SK-N-SH treated with all-trans-retinoic acid at 6 μM for 48 hours (cell line): ENCODE measurements at regions not wholly inside any gene's neighbourhood (a gene's known extent, or its start where the extent isn't known, plus 50 kb on each side); places are given as distances from the start of the nearest gene placed in this dataset.

Experiments
- ATAC-seq: fragments of 200-7000 bp; cut with Tn5 transposase; 3 replicates; pipeline ENCODE4 v1.9.1; 2020; ENCODE audit warnings: mild to moderate bottlenecking, moderate library complexity
- ARNTL ChIP-seq: fragments of 450-650 bp; formaldehyde crosslinking; IDR thresholded peaks from 2 replicates; pipeline ENCODE4 v1.5.0; 2020; ENCODE audit warnings: low read depth, mild to moderate bottlenecking, moderate library complexity, borderline replicate concordance
- BACH2 ChIP-seq: fragments of 250-450 bp; sonication (Bioruptor Pico); IDR thresholded peaks from 2 replicates; pipeline ENCODE4 v1.9.0; 2021; ENCODE audit warnings: mild to moderate bottlenecking, borderline replicate concordance
- CSDC2 ChIP-seq: fragments of 250-450 bp; sonication (Bioruptor Pico); IDR thresholded peaks from 2 replicates; pipeline ENCODE4 v1.5.0; 2020; ENCODE audit warnings: mild to moderate bottlenecking, moderate library complexity
- ESRRG ChIP-seq: fragments of 250-450 bp; sonication (Bioruptor Pico); IDR thresholded peaks from 2 replicates; pipeline ENCODE4 v1.6.1; 2021; ENCODE audit warnings: mild to moderate bottlenecking
- GLIS3 ChIP-seq: fragments of 250-450 bp; sonication (Bioruptor Pico); IDR thresholded peaks from 2 replicates; pipeline ENCODE4 v1.5.0; 2020; ENCODE audit warnings: mild to moderate bottlenecking, moderate library complexity
- ISL1 ChIP-seq: fragments of 250-450 bp; sonication (Bioruptor Pico); IDR thresholded peaks from 2 replicates; pipeline ENCODE4 v2.1.2; 2022; ENCODE audit warnings: mild to moderate bottlenecking, moderate library complexity
- OSR1 ChIP-seq: fragments of 250-450 bp; sonication (Bioruptor Pico); IDR thresholded peaks from 2 replicates; pipeline ENCODE4 v1.8.0; 2022; ENCODE audit warnings: moderate library complexity, mild to moderate bottlenecking, inconsistent platforms
- PPARA ChIP-seq: fragments of 250-450 bp; sonication (Bioruptor Pico); IDR thresholded peaks from 2 replicates; pipeline ENCODE4 v1.5.0; 2020; ENCODE audit warnings: mild to moderate bottlenecking, borderline replicate concordance
- RARB ChIP-seq: fragments of 250-450 bp; sonication (Bioruptor Pico); IDR thresholded peaks from 2 replicates; pipeline ENCODE4 v1.8.0; 2021; ENCODE audit warnings: mild to moderate bottlenecking, moderate library complexity
- SNAI2 ChIP-seq: fragments of 250-450 bp; sonication (Bioruptor Pico); IDR thresholded peaks from 2 replicates; pipeline ENCODE4 v1.5.0; 2020; ENCODE audit warnings: mild to moderate bottlenecking, moderate library complexity
- TCF4 ChIP-seq: fragments of 250-450 bp; sonication (Bioruptor Pico); IDR thresholded peaks from 2 replicates; pipeline ENCODE4 v1.8.0; 2021; ENCODE audit warnings: mild to moderate bottlenecking, moderate library complexity, borderline replicate concordance
- TOX ChIP-seq: fragments of 250-450 bp; sonication (Bioruptor Pico); IDR thresholded peaks from 2 replicates; pipeline ENCODE4 v1.8.0; 2021; ENCODE audit warnings: mild to moderate bottlenecking, moderate library complexity, borderline replicate concordance
- ZC3H10 ChIP-seq: fragments of 250-450 bp; sonication (Bioruptor Pico); IDR thresholded peaks from 2 replicates; pipeline ENCODE4 v1.5.1; 2021; ENCODE audit warnings: mild to moderate bottlenecking, moderate library complexity
- ZFP3 ChIP-seq: fragments of 250-450 bp; sonication (Bioruptor Pico); IDR thresholded peaks from 2 replicates; pipeline ENCODE4 v1.5.0; 2020; ENCODE audit warnings: mild to moderate bottlenecking, moderate library complexity
- ZFP30 ChIP-seq: fragments of 450-650 bp; formaldehyde crosslinking; IDR thresholded peaks from 2 replicates; pipeline ENCODE4 v1.5.0; 2022; ENCODE audit warnings: mild to moderate bottlenecking, moderate library complexity
- ZNF565 ChIP-seq: fragments of 450-650 bp; formaldehyde crosslinking; conservative IDR thresholded peaks from 2 replicates; pipeline ENCODE4 v1.5.0; 2020; ENCODE audit warnings: low read depth, mild to moderate bottlenecking, moderate library complexity
- ZNF70 ChIP-seq: fragments of 450-650 bp; formaldehyde crosslinking; IDR thresholded peaks from 2 replicates; pipeline ENCODE4 v1.5.0; 2020; ENCODE audit warnings: mild to moderate bottlenecking, moderate library complexity
- ZNF8 ChIP-seq: fragments of 450-650 bp; formaldehyde crosslinking; IDR thresholded peaks from 2 replicates; pipeline ENCODE4 v1.5.0; 2020; ENCODE audit warnings: mild to moderate bottlenecking, moderate library complexity
- TF ChIP-seq, protein P1 (sequence below): fragments of 250-450 bp; sonication (Bioruptor Pico); IDR thresholded peaks from 2 replicates; pipeline ENCODE4 v1.8.0; 2021; ENCODE audit warnings: low read depth, mild to moderate bottlenecking, moderate library complexity, borderline replicate concordance
- TF ChIP-seq, protein P2 (sequence below): fragments of 250-450 bp; sonication (Bioruptor Pico); IDR thresholded peaks from 2 replicates; pipeline ENCODE4 v1.5.0; 2020; ENCODE audit warnings: mild to moderate bottlenecking, moderate library complexity
- TF ChIP-seq, protein P3 (sequence below): fragments of 250-450 bp; sonication (Bioruptor Pico); IDR thresholded peaks from 2 replicates; pipeline ENCODE4 v1.5.1; 2021; ENCODE audit warnings: mild to moderate bottlenecking, moderate library complexity
- TF ChIP-seq, protein P4 (sequence below): fragments of 250-450 bp; sonication (Bioruptor Pico); IDR thresholded peaks from 2 replicates; pipeline ENCODE4 v1.5.1; 2020; ENCODE audit warnings: low read depth, mild to moderate bottlenecking, moderate library complexity
- TF ChIP-seq, protein P5 (sequence below): fragments of 250-450 bp; sonication (Bioruptor Pico); IDR thresholded peaks from 2 replicates; pipeline ENCODE4 v1.8.0; 2020; ENCODE audit warnings: mild to moderate bottlenecking, moderate library complexity, borderline replicate concordance

DNA sequence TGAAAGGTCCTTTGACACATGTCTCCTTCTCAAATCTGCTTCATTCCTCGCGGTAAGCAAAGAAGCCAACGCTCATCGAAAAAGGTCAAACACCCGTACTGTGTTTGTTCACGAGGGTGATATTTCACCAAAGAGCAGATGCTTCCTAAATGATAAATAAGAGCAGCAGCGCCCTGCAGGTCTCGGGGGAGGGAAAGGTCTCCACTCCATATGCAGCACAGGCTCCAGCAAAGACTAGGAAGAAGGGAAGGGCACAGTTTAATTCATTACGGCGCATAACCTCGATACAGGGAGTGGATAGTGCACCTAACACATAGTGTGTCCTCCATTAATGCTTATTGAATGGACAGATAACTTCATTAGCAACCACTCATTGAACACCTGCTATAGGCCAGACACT, 593.3 kb downstream of the CDK5RAP2 start:
- no peak for ATAC-seq
- no peak for TF ChIP-seq ZFP3 (CRISPR knock-in tag)
- TF ChIP-seq ESRRG: no peak
- TF ChIP-seq ARNTL (CRISPR knock-in tag): no peak
- no peak for TF ChIP-seq SNAI2 (CRISPR knock-in tag)
- TF ChIP-seq, protein P1, sequence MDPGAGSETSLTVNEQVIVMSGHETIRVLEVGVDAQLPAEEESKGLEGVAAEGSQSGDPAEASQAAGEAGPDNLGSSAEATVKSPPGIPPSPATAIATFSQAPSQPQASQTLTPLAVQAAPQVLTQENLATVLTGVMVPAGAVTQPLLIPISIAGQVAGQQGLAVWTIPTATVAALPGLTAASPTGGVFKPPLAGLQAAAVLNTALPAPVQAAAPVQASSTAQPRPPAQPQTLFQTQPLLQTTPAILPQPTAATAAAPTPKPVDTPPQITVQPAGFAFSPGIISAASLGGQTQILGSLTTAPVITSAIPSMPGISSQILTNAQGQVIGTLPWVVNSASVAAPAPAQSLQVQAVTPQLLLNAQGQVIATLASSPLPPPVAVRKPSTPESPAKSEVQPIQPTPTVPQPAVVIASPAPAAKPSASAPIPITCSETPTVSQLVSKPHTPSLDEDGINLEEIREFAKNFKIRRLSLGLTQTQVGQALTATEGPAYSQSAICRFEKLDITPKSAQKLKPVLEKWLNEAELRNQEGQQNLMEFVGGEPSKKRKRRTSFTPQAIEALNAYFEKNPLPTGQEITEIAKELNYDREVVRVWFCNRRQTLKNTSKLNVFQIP (CRISPR knock-in tag): no peak
- TF ChIP-seq ZFP30: no peak
- TF ChIP-seq ZNF565 (CRISPR knock-in tag): no peak
- no peak for TF ChIP-seq ZNF8 (CRISPR knock-in tag)
- no peak for TF ChIP-seq TCF4
- no peak for TF ChIP-seq OSR1 (CRISPR knock-in tag)
- TF ChIP-seq TOX (CRISPR knock-in tag): no peak
- TF ChIP-seq CSDC2: no peak
- TF ChIP-seq, protein P2, sequence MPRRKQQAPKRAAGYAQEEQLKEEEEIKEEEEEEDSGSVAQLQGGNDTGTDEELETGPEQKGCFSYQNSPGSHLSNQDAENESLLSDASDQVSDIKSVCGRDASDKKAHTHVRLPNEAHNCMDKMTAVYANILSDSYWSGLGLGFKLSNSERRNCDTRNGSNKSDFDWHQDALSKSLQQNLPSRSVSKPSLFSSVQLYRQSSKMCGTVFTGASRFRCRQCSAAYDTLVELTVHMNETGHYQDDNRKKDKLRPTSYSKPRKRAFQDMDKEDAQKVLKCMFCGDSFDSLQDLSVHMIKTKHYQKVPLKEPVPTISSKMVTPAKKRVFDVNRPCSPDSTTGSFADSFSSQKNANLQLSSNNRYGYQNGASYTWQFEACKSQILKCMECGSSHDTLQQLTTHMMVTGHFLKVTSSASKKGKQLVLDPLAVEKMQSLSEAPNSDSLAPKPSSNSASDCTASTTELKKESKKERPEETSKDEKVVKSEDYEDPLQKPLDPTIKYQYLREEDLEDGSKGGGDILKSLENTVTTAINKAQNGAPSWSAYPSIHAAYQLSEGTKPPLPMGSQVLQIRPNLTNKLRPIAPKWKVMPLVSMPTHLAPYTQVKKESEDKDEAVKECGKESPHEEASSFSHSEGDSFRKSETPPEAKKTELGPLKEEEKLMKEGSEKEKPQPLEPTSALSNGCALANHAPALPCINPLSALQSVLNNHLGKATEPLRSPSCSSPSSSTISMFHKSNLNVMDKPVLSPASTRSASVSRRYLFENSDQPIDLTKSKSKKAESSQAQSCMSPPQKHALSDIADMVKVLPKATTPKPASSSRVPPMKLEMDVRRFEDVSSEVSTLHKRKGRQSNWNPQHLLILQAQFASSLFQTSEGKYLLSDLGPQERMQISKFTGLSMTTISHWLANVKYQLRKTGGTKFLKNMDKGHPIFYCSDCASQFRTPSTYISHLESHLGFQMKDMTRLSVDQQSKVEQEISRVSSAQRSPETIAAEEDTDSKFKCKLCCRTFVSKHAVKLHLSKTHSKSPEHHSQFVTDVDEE (CRISPR knock-in tag): no peak
- TF ChIP-seq PPARA: no peak
- TF ChIP-seq ZC3H10: no peak
- TF ChIP-seq ISL1 (CRISPR knock-in tag): no peak
- no peak for TF ChIP-seq ZNF70 (CRISPR knock-in tag)
- TF ChIP-seq, protein P3, sequence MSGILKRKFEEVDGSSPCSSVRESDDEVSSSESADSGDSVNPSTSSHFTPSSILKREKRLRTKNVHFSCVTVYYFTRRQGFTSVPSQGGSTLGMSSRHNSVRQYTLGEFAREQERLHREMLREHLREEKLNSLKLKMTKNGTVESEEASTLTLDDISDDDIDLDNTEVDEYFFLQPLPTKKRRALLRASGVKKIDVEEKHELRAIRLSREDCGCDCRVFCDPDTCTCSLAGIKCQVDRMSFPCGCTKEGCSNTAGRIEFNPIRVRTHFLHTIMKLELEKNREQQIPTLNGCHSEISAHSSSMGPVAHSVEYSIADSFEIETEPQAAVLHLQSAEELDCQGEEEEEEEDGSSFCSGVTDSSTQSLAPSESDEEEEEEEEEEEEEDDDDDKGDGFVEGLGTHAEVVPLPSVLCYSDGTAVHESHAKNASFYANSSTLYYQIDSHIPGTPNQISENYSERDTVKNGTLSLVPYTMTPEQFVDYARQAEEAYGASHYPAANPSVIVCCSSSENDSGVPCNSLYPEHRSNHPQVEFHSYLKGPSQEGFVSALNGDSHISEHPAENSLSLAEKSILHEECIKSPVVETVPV (CRISPR knock-in tag): no peak
- TF ChIP-seq, protein P4, sequence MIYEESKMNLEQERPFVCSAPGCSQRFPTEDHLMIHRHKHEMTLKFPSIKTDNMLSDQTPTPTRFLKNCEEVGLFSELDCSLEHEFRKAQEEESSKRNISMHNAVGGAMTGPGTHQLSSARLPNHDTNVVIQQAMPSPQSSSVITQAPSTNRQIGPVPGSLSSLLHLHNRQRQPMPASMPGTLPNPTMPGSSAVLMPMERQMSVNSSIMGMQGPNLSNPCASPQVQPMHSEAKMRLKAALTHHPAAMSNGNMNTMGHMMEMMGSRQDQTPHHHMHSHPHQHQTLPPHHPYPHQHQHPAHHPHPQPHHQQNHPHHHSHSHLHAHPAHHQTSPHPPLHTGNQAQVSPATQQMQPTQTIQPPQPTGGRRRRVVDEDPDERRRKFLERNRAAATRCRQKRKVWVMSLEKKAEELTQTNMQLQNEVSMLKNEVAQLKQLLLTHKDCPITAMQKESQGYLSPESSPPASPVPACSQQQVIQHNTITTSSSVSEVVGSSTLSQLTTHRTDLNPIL: no peak
- TF ChIP-seq, all 23 proteins: peak for 0

DNA sequence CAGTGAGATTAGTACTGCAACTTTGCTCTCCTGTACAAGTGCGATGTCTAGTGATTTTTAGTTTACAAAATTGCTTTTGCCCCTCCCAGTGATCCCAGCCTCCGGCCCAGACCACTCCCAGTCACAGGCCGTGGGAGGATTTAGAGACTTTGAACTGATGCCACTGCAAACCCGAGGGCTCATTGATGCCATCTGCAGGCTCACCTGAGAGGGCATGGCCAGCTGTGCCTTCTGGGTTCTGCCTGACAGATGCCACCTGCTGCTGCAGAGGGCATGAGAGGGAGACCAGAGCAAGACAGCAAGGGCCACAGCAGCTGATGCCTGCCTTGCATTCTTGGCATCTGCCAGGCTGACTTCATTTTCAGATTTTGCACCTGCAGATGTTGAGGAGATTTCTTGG, 593.8 kb downstream of the CDK5RAP2 start:
- ATAC-seq: no peak

More for the DNA sequence above, 593.8 kb downstream of the CDK5RAP2 start:
- TF ChIP-seq ARNTL (CRISPR knock-in tag) (no peak), ZNF8 (CRISPR knock-in tag) (no peak), ZNF565 (CRISPR knock-in tag) (no peak), ISL1 (CRISPR knock-in tag) (no peak), TCF4 (no peak), CSDC2 (no peak), PPARA (no peak), ZNF70 (CRISPR knock-in tag) (no peak), RARB (CRISPR knock-in tag) (no peak), ZFP30 (no peak), GLIS3 (no peak), BACH2 (no peak), SNAI2 (CRISPR knock-in tag) (no peak)
- TF ChIP-seq, protein P5, sequence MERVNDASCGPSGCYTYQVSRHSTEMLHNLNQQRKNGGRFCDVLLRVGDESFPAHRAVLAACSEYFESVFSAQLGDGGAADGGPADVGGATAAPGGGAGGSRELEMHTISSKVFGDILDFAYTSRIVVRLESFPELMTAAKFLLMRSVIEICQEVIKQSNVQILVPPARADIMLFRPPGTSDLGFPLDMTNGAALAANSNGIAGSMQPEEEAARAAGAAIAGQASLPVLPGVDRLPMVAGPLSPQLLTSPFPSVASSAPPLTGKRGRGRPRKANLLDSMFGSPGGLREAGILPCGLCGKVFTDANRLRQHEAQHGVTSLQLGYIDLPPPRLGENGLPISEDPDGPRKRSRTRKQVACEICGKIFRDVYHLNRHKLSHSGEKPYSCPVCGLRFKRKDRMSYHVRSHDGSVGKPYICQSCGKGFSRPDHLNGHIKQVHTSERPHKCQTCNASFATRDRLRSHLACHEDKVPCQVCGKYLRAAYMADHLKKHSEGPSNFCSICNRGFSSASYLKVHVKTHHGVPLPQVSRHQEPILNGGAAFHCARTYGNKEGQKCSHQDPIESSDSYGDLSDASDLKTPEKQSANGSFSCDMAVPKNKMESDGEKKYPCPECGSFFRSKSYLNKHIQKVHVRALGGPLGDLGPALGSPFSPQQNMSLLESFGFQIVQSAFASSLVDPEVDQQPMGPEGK: no peak
- TF ChIP-seq, protein P4: no peak
- TF ChIP-seq, protein P3 (CRISPR knock-in tag): no peak
- TF ChIP-seq, protein P2 (CRISPR knock-in tag): no peak
- TF ChIP-seq, all 23 proteins: peak for 0
